GM18867 (cell line): ENCODE measurements at regions not wholly inside any gene's neighbourhood (a gene's known extent, or its start where the extent isn't known, plus 50 kb on each side); places are given as distances from the start of the nearest gene placed in this dataset.
"Not testable (repeated sequence)": the region's sequence is repeated elsewhere in the genome, so short reads cannot be mapped to it uniquely, and the experiment has no call there.

Source experiments
- ATAC-seq: cut with Tn5 transposase; IDR thresholded peaks from one replicate; pipeline ENCODE4 v1.9.1; 2021; ENCODE audit warnings: mild to moderate bottlenecking, moderate library complexity; ENCODE audit not compliant: unreplicated experiment

- no peak for ATAC-seq
These were observed 1183.7 kb downstream of the MRPL39 start for GRCh38 chr21:24423546-24423945.

- ATAC-seq = peak; percentile 62
These were observed 1186.6 kb downstream of the MRPL39 start for GRCh38 chr21:24420689-24421088.

GRCh38 chr21:24419641-24420040 lies 1187.6 kb downstream of the MRPL39 start:
- not testable (repeated sequence) for ATAC-seq

- ATAC-seq = no peak
These were observed 1188.6 kb downstream of the MRPL39 start for GRCh38 chr21:24418671-24419070.

GRCh38 chr21:24411429-24411828 lies 1195.9 kb downstream of the MRPL39 start:
- ATAC-seq = no peak

- ATAC-seq = no peak
These were observed 1204.1 kb downstream of the MRPL39 start for GRCh38 chr21:24403221-24403620.

GRCh38 chr21:24395320-24395923 lies 1211.9 kb downstream of the MRPL39 start:
- no peak for ATAC-seq

GRCh38 chr21:24375201-24375600 lies 1232.1 kb downstream of the MRPL39 start:
- ATAC-seq = no peak

- no peak for ATAC-seq
These were observed 1234.8 kb downstream of the MRPL39 start for GRCh38 chr21:24372506-24372905.

- ATAC-seq = no peak
These were observed 1237.5 kb downstream of the MRPL39 start for GRCh38 chr21:24369746-24370145.

GRCh38 chr21:24369278-24369677 lies 1238.0 kb downstream of the MRPL39 start:
- ATAC-seq = no peak

GRCh38 chr21:24367936-24368335 lies 1239.3 kb downstream of the MRPL39 start:
- no peak for ATAC-seq

- no peak for ATAC-seq
These were observed 1253.8 kb downstream of the MRPL39 start for GRCh38 chr21:24353492-24353891.

- ATAC-seq = no peak
These were observed 1267.9 kb downstream of the MRPL39 start for GRCh38 chr21:24339406-24339805.

GRCh38 chr21:24336491-24336890 lies 1270.8 kb downstream of the MRPL39 start:
- no peak for ATAC-seq

GRCh38 chr21:24323536-24323935 lies 1283.7 kb downstream of the MRPL39 start:
- no peak for ATAC-seq

GRCh38 chr21:24316277-24316922 lies 1290.9 kb downstream of the MRPL39 start:
- ATAC-seq = no peak

GRCh38 chr21:24310788-24311187 lies 1296.5 kb downstream of the MRPL39 start:
- ATAC-seq = no peak

GRCh38 chr21:24308183-24308582 lies 1299.1 kb downstream of the MRPL39 start:
- no peak for ATAC-seq

GRCh38 chr21:24302400-24302799 lies 1304.9 kb downstream of the MRPL39 start:
- ATAC-seq = no peak

- ATAC-seq = no peak
These were observed 1309.2 kb downstream of the MRPL39 start for GRCh38 chr21:24298040-24298439.

- no peak for ATAC-seq
These were observed 1313.1 kb downstream of the MRPL39 start for GRCh38 chr21:24294171-24294570.
